Prostate gland (tissue), 2 donors: ENCODE measurements at regions not wholly inside any gene's neighbourhood (a gene's known extent, or its start where the extent isn't known, plus 50 kb on each side); places are given as distances from the start of the nearest gene placed in this dataset.

ENCODE experiments used
- CTCF ChIP-seq, 4 experiments: fragments of 200-600 bp in 2 of 4; fragments of 450-650 bp in 2 of 4; sonication (generic) in 2 of 4; IDR thresholded peaks; 1 replicate in 3 of 4; 2 replicates in 1 of 4; pipeline ENCODE4 v1.5.1; 2016 to 2019; ENCODE audit warnings: antibody characterized with exemption in 4 of 4, mild to moderate bottlenecking in 2 of 4, moderate library complexity in 2 of 4
- POLR2A ChIP-seq: fragments of 450-650 bp; IDR thresholded peaks from one replicate; pipeline ENCODE4 v1.6.1; 2016; ENCODE audit warnings: antibody characterized with exemption, mild to moderate bottlenecking
- POLR2AphosphoS5 ChIP-seq: sonication (generic); formaldehyde crosslinking; IDR thresholded peaks from one replicate; pipeline ENCODE4 v1.6.1; 2017; ENCODE audit warnings: antibody characterized with exemption

- TF ChIP-seq CTCF (IDR thresholded peaks at IDR 0.05) = no peak
- TF ChIP-seq POLR2A = no peak
- TF ChIP-seq POLR2AphosphoS5 = no peak
Measured at GRCh38 chr1:90142697-90143096, 147.8 kb downstream of the ZNF326 start.
